ENCODE measurements at regions not wholly inside any gene's neighbourhood (a gene's known extent, or its start where the extent isn't known, plus 50 kb on each side); places are given as distances from the start of the nearest gene placed in this dataset.

DNA sequence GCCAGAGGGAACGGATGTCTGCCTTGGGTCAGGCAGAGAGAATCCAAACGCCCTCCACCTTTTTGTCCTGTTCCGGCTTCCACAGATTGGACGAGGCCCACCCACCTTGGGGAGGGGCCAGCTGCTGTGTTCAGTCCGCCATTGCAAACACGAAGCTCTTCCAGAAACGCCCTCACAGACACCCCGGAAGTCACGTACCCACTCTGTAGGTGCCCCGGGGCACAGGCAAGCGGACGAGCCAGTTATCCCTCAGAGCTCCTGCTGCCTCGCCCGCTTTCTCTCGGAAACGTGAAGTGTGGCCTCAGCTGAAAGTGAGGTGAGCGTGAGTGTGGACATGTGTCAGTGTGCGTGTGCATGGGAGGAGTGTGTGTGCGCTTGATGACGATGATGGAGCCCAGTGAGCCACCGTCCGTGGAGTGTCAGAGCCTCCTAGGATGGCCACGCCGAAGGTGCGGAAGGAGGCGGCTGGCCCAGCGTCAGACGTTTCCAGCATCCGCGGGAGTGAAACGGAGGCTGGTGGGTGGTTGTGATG lies 869.2 kb downstream of the TBC1D22A start:
- CTCF ChIA-PET (ENCODE audit: low intra/inter-chr PET ratio, low total read pairs): no interaction called here
- TF ChIP-seq MXI1 (IDR thresholded peaks at IDR 0.05; ENCODE audit: borderline replicate concordance, low read depth, low read length): no peak
- no peak for TF ChIP-seq DMAP1 (CRISPR knock-in tag; IDR thresholded peaks at IDR 0.05)
- no peak for TF ChIP-seq SALL2 (CRISPR knock-in tag; IDR thresholded peaks at IDR 0.05)
- no peak for TF ChIP-seq ZNF235 (CRISPR knock-in tag; IDR thresholded peaks at IDR 0.05; ENCODE audit: borderline replicate concordance)
- TF ChIP-seq STAT5B (CRISPR knock-in tag; IDR thresholded peaks at IDR 0.05): no peak
- TF ChIP-seq ZNF160 (CRISPR knock-in tag; IDR thresholded peaks at IDR 0.05): no peak
- TF ChIP-seq ZBTB1 (CRISPR knock-in tag; IDR thresholded peaks at IDR 0.05; ENCODE audit: borderline replicate concordance): no peak
- TF ChIP-seq, protein P1, sequence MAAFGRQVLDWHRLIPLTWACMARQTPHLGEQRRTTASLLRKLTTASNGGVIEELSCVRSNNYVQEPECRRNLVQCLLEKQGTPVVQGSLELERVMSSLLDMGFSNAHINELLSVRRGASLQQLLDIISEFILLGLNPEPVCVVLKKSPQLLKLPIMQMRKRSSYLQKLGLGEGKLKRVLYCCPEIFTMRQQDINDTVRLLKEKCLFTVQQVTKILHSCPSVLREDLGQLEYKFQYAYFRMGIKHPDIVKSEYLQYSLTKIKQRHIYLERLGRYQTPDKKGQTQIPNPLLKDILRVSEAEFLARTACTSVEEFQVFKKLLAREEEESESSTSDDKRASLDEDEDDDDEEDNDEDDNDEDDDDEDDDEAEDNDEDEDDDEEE (CRISPR knock-in tag; IDR thresholded peaks at IDR 0.05): no peak
- no peak for TF ChIP-seq THAP8 (CRISPR knock-in tag; IDR thresholded peaks at IDR 0.05; ENCODE audit: borderline replicate concordance)
- TF ChIP-seq RELA (CRISPR knock-in tag; IDR thresholded peaks at IDR 0.05): no peak
- no peak for TF ChIP-seq ZNF883 (CRISPR knock-in tag; IDR thresholded peaks at IDR 0.05; ENCODE audit: not compliant biosample characterization)
- TF ChIP-seq ZSCAN25 (CRISPR knock-in tag; IDR thresholded peaks at IDR 0.05): no peak
- Histone ChIP-seq H3K4me2 (ENCODE audit: low read depth, low read length) (no peak overlapping the region), H3K79me2 (ENCODE audit: insufficient read depth, low read length) (no peaks in the 10 kb centered on the region), H3K4me1 (ENCODE audit: insufficient read depth, low read length) (no peaks in the 10 kb centered on the region), H4K20me1 (ENCODE audit: insufficient read depth, low read length) (no peaks in the 10 kb centered on the region), H3K27ac (ENCODE audit: extremely low read length, insufficient read depth, low read length) (no peak overlapping the region), H3K9ac (ENCODE audit: insufficient read depth, low read depth, low read length) (no peak overlapping the region), H3K9me3 (ENCODE audit: low read length) (peaks cover 3% of the 10 kb centered on the region), H3K27me3 (ENCODE audit: control insufficient read depth in 1 of 2, insufficient read depth in 2 of 2, low read length in 2 of 2) (peaks cover 2 to 15% of the 10 kb centered on the region in 2 experiments; a peak in 3 of 5 replicates), H3K4me3 (replicated peaks in 1 of 3; ENCODE audit: insufficient read depth in 1 of 3, low read depth in 2 of 3, low read length in 3 of 3) (no peak overlapping the region), H2AFZ (ENCODE audit: low read length) (no peak overlapping the region), H3K36me3 (replicated peaks in 1 of 2; ENCODE audit: control insufficient read depth in 1 of 2, insufficient read depth in 2 of 2, low read length in 2 of 2) (no peaks in the 10 kb centered on the region; a peak in 1 of 5 replicates)
- no TSS peak for BruUV-seq (replicated peaks)
- ATAC-seq (no peak), FAIRE-seq (no peak), DNase-seq (ENCODE audit: low spot score) (no peak)
- in situ Hi-C loops (cut with HindIII; ENCODE audit: extremely low pct_ligation_motif_present, low pct_unique_long_range_greater_than_20kb) (no loop called here), intact Hi-C loops (cut with micrococcal nuclease; ENCODE audit: unreplicated experiment) (no loop called here)
- POLR2A ChIA-PET: no interaction called here
- 72% methylated on average over 17 of the region's 31 CpGs for WGBS (ENCODE audit: low lambda C conversion rate)

All from HepG2 (cell line).